ENCODE measurements at regions not wholly inside any gene's neighbourhood (a gene's known extent, or its start where the extent isn't known, plus 50 kb on each side); places are given as distances from the start of the nearest gene placed in this dataset.

- Histone ChIP-seq H3K4me2 (no peak overlapping the region), H3K4me1 (no peaks in the 10 kb centered on the region), H3K4me3 (no peak overlapping the region), H3K36me3 (no peaks in the 10 kb centered on the region), H3K27me3 (no peaks in the 10 kb centered on the region), H4K20me1 (no peaks in the 10 kb centered on the region), H3K27ac (no peak overlapping the region), H3K9me3 (no peaks in the 10 kb centered on the region), H3K9ac (no peak overlapping the region)
- TF ChIP-seq Cebpa-rat (IDR thresholded peaks at IDR 0.05): no peak
These were observed 241.8 kb upstream of the FOXQ1 start for GRCh38 chr6:1070085-1070521.

GRCh38 chr6:1068905-1069304, 243.0 kb upstream of the FOXQ1 start:
- no peaks in the 10 kb centered on the region for H3K36me3 ChIP-seq
- H3K27me3 ChIP-seq: no peaks in the 10 kb centered on the region
- no peak overlapping the region for H3K27ac ChIP-seq
- H3K4me3 ChIP-seq: no peak overlapping the region
- H3K4me1 ChIP-seq: no peaks in the 10 kb centered on the region
- no peaks in the 10 kb centered on the region for H3K9me3 ChIP-seq
- no peaks in the 10 kb centered on the region for H4K20me1 ChIP-seq
- no peak overlapping the region for H3K9ac ChIP-seq
- no peak for TF ChIP-seq Cebpa-rat (IDR thresholded peaks at IDR 0.05)
- no peak overlapping the region for H3K4me2 ChIP-seq

- H3K36me3 ChIP-seq: no peaks in the 10 kb centered on the region
- no peaks in the 10 kb centered on the region for H3K4me1 ChIP-seq
- no peaks in the 10 kb centered on the region for H3K27me3 ChIP-seq
- H3K4me2 ChIP-seq: no peak overlapping the region
- H3K9ac ChIP-seq: no peak overlapping the region
- H3K4me3 ChIP-seq: no peak overlapping the region
- no peaks in the 10 kb centered on the region for H4K20me1 ChIP-seq
- no peaks in the 10 kb centered on the region for H3K9me3 ChIP-seq
- H3K27ac ChIP-seq: no peak overlapping the region
- TF ChIP-seq Cebpa-rat (IDR thresholded peaks at IDR 0.05): no peak
These were observed 243.8 kb upstream of the FOXQ1 start for GRCh38 chr6:1068068-1068467.

GRCh38 chr6:1067346-1067745, 244.6 kb upstream of the FOXQ1 start:
- TF ChIP-seq Cebpa-rat (IDR thresholded peaks at IDR 0.05): no peak
- Histone ChIP-seq H3K9me3 (no peaks in the 10 kb centered on the region), H3K4me1 (no peaks in the 10 kb centered on the region), H3K9ac (no peak overlapping the region), H3K36me3 (no peaks in the 10 kb centered on the region), H4K20me1 (no peaks in the 10 kb centered on the region), H3K27ac (no peak overlapping the region), H3K4me2 (no peak overlapping the region), H3K27me3 (no peaks in the 10 kb centered on the region), H3K4me3 (no peak overlapping the region)

- Histone ChIP-seq H3K4me3 (no peak overlapping the region), H3K36me3 (no peaks in the 10 kb centered on the region), H3K9me3 (no peaks in the 10 kb centered on the region), H4K20me1 (no peaks in the 10 kb centered on the region), H3K4me2 (no peak overlapping the region), H3K27me3 (no peaks in the 10 kb centered on the region), H3K9ac (no peak overlapping the region), H3K4me1 (no peaks in the 10 kb centered on the region), H3K27ac (no peak overlapping the region)
- TF ChIP-seq Cebpa-rat (IDR thresholded peaks at IDR 0.05): no peak
These were observed 245.3 kb upstream of the FOXQ1 start for GRCh38 chr6:1066449-1067090.

- Histone ChIP-seq H3K4me2 (no peak overlapping the region), H3K4me1 (no peaks in the 10 kb centered on the region), H4K20me1 (no peaks in the 10 kb centered on the region), H3K27ac (no peak overlapping the region), H3K4me3 (no peak overlapping the region), H3K9ac (no peak overlapping the region), H3K9me3 (no peaks in the 10 kb centered on the region), H3K36me3 (no peaks in the 10 kb centered on the region), H3K27me3 (no peaks in the 10 kb centered on the region)
- no peak for TF ChIP-seq Cebpa-rat (IDR thresholded peaks at IDR 0.05)
These were observed 245.9 kb upstream of the FOXQ1 start for GRCh38 chr6:1065986-1066385.

GRCh38 chr6:1063671-1064355, 248.1 kb upstream of the FOXQ1 start:
- no peak overlapping the region for H3K9ac ChIP-seq
- H3K9me3 ChIP-seq: no peaks in the 10 kb centered on the region
- no peaks in the 10 kb centered on the region for H4K20me1 ChIP-seq
- no peak overlapping the region for H3K4me3 ChIP-seq
- no peak overlapping the region for H3K4me2 ChIP-seq
- no peak overlapping the region for H3K27ac ChIP-seq
- TF ChIP-seq Cebpa-rat (IDR thresholded peaks at IDR 0.05): no peak
- no peaks in the 10 kb centered on the region for H3K36me3 ChIP-seq
- no peaks in the 10 kb centered on the region for H3K4me1 ChIP-seq
- no peaks in the 10 kb centered on the region for H3K27me3 ChIP-seq

GRCh38 chr6:1062786-1063545, 248.9 kb upstream of the FOXQ1 start:
- no peak overlapping the region for H3K4me2 ChIP-seq
- H3K27me3 ChIP-seq: no peaks in the 10 kb centered on the region
- no peak overlapping the region for H3K27ac ChIP-seq
- H4K20me1 ChIP-seq: no peaks in the 10 kb centered on the region
- no peaks in the 10 kb centered on the region for H3K36me3 ChIP-seq
- H3K9me3 ChIP-seq: no peaks in the 10 kb centered on the region
- TF ChIP-seq Cebpa-rat (IDR thresholded peaks at IDR 0.05): no peak
- no peak overlapping the region for H3K4me3 ChIP-seq
- H3K4me1 ChIP-seq: no peaks in the 10 kb centered on the region
- no peak overlapping the region for H3K9ac ChIP-seq

GRCh38 chr6:1059596-1059995, 252.3 kb upstream of the FOXQ1 start:
- H3K4me2 ChIP-seq: no peak overlapping the region
- H3K9ac ChIP-seq: no peak overlapping the region
- no peaks in the 10 kb centered on the region for H3K4me1 ChIP-seq
- H3K36me3 ChIP-seq: no peaks in the 10 kb centered on the region
- H3K9me3 ChIP-seq: no peaks in the 10 kb centered on the region
- no peaks in the 10 kb centered on the region for H3K27me3 ChIP-seq
- TF ChIP-seq Cebpa-rat (IDR thresholded peaks at IDR 0.05): no peak
- H3K4me3 ChIP-seq: no peak overlapping the region
- no peak overlapping the region for H3K27ac ChIP-seq
- H4K20me1 ChIP-seq: no peaks in the 10 kb centered on the region

- no peak for TF ChIP-seq Cebpa-rat (IDR thresholded peaks at IDR 0.05)
- H3K9ac ChIP-seq: no peak overlapping the region
These were observed 254.3 kb upstream of the FOXQ1 start for GRCh38 chr6:1057490-1058135.

More at GRCh38 chr6:1057490-1058135, 254.3 kb upstream of the FOXQ1 start:
- Histone ChIP-seq H3K4me1 (no peaks in the 10 kb centered on the region), H3K27ac (no peak overlapping the region), H3K4me3 (no peak overlapping the region), H3K9me3 (0 out of 2 replicates have a peak, but pooled peaks cover 5% of the 10 kb centered on the region), H3K4me2 (no peak overlapping the region), H3K36me3 (no peaks in the 10 kb centered on the region), H3K27me3 (no peaks in the 10 kb centered on the region), H4K20me1 (no peaks in the 10 kb centered on the region)

All from BLaER1 (cell line).